WTC11 (cell line): ENCODE measurements at regions not wholly inside any gene's neighbourhood (a gene's known extent, or its start where the extent isn't known, plus 50 kb on each side); places are given as distances from the start of the nearest gene placed in this dataset.

ENCODE experiments used
- ATF1 ChIP-seq: sonication (generic); formaldehyde crosslinking; IDR thresholded peaks from 2 replicates; pipeline ENCODE4 v1.8.1; 2023; ENCODE audit warnings: mild to moderate bottlenecking, moderate library complexity, missing genetic modification reagents
- GTF2I ChIP-seq: fragments of 250-450 bp; sonication (Bioruptor Pico); conservative IDR thresholded peaks from 2 replicates; pipeline ENCODE4 v1.4.0; 2021; ENCODE audit warnings: mild to moderate bottlenecking
- MXD4 ChIP-seq: fragments of 250-450 bp; sonication (Bioruptor Pico); IDR thresholded peaks from 2 replicates; pipeline ENCODE4 v1.8.0; 2021; ENCODE audit warnings: mild to moderate bottlenecking, moderate library complexity, borderline replicate concordance
- SP1 ChIP-seq: sonication (generic); formaldehyde crosslinking; conservative IDR thresholded peaks from 2 replicates; pipeline ENCODE4 v1.8.1; 2022; ENCODE audit warnings: missing genetic modification reagents
- TF ChIP-seq, protein P1 (sequence below): fragments of 200-600 bp; IDR thresholded peaks from 2 replicates; pipeline ENCODE4 v1.8.0; 2022; ENCODE audit warnings: antibody characterized with exemption
- TF ChIP-seq, protein P2 (sequence below): sonication (generic); formaldehyde crosslinking; IDR thresholded peaks from 2 replicates; pipeline ENCODE4 v1.8.0; 2022; ENCODE audit warnings: mild to moderate bottlenecking, missing genetic modification reagents
- TF ChIP-seq, protein P3 (sequence below): sonication (generic); formaldehyde crosslinking; IDR thresholded peaks from 2 replicates; pipeline ENCODE4 v1.8.1; 2022; ENCODE audit warnings: missing genetic modification reagents, borderline replicate concordance
- TF ChIP-seq, protein P4 (sequence below): sonication (generic); formaldehyde crosslinking; IDR thresholded peaks from 2 replicates; pipeline ENCODE4 v1.8.1; 2022; ENCODE audit warnings: low read depth, mild to moderate bottlenecking, moderate library complexity, missing genetic modification reagents, borderline replicate concordance
- TF ChIP-seq, protein P5 (sequence below): sonication (generic); formaldehyde crosslinking; IDR thresholded peaks from 2 replicates; pipeline ENCODE4 v1.8.1; 2023; ENCODE audit warnings: mild to moderate bottlenecking, missing genetic modification reagents, moderate library complexity
- TF ChIP-seq, protein P6 (sequence below): sonication (generic); formaldehyde crosslinking; IDR thresholded peaks from 2 replicates; pipeline ENCODE4 v1.8.1; 2023; ENCODE audit warnings: mild to moderate bottlenecking, moderate library complexity, missing genetic modification reagents
- TF ChIP-seq, protein P7 (sequence below): sonication (generic); formaldehyde crosslinking; IDR thresholded peaks from 2 replicates; pipeline ENCODE4 v1.8.0; 2022; ENCODE audit warnings: missing genetic modification reagents

DNA sequence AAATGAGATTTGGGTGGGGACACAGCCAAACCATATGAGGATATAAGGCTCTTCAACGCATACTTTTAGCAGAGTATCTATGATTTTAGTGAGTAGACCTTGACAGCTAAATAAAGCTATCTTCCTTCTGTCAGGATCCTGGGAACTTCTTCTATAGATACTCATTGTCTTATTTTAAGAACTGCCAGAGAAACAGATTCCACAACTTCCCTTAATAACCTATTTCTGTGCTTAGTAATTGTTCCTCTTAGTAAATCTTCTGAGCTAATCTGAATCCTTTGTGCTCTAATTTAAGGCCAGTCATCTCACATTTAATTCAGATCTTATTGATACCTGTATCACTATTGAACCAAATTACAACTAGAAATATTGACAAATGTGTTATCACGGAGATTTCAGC, 64.0 kb upstream of the CEP85L start:
- TF ChIP-seq, protein P1, sequence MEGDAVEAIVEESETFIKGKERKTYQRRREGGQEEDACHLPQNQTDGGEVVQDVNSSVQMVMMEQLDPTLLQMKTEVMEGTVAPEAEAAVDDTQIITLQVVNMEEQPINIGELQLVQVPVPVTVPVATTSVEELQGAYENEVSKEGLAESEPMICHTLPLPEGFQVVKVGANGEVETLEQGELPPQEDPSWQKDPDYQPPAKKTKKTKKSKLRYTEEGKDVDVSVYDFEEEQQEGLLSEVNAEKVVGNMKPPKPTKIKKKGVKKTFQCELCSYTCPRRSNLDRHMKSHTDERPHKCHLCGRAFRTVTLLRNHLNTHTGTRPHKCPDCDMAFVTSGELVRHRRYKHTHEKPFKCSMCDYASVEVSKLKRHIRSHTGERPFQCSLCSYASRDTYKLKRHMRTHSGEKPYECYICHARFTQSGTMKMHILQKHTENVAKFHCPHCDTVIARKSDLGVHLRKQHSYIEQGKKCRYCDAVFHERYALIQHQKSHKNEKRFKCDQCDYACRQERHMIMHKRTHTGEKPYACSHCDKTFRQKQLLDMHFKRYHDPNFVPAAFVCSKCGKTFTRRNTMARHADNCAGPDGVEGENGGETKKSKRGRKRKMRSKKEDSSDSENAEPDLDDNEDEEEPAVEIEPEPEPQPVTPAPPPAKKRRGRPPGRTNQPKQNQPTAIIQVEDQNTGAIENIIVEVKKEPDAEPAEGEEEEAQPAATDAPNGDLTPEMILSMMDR: no peak
- TF ChIP-seq, protein P2, sequence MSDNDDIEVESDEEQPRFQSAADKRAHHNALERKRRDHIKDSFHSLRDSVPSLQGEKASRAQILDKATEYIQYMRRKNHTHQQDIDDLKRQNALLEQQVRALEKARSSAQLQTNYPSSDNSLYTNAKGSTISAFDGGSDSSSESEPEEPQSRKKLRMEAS: no peak
- TF ChIP-seq, protein P3, sequence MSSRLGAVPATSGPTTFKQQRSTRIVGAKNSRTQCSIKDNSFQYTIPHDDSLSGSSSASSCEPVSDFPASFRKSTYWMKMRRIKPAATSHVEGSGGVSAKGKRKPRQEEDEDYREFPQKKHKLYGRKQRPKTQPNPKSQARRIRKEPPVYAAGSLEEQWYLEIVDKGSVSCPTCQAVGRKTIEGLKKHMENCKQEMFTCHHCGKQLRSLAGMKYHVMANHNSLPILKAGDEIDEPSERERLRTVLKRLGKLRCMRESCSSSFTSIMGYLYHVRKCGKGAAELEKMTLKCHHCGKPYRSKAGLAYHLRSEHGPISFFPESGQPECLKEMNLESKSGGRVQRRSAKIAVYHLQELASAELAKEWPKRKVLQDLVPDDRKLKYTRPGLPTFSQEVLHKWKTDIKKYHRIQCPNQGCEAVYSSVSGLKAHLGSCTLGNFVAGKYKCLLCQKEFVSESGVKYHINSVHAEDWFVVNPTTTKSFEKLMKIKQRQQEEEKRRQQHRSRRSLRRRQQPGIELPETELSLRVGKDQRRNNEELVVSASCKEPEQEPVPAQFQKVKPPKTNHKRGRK (CRISPR knock-in tag): no peak
- TF ChIP-seq, protein P4, sequence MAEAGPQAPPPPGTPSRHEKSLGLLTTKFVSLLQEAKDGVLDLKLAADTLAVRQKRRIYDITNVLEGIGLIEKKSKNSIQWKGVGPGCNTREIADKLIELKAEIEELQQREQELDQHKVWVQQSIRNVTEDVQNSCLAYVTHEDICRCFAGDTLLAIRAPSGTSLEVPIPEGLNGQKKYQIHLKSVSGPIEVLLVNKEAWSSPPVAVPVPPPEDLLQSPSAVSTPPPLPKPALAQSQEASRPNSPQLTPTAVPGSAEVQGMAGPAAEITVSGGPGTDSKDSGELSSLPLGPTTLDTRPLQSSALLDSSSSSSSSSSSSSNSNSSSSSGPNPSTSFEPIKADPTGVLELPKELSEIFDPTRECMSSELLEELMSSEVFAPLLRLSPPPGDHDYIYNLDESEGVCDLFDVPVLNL (CRISPR knock-in tag): no peak
- TF ChIP-seq, protein P5, sequence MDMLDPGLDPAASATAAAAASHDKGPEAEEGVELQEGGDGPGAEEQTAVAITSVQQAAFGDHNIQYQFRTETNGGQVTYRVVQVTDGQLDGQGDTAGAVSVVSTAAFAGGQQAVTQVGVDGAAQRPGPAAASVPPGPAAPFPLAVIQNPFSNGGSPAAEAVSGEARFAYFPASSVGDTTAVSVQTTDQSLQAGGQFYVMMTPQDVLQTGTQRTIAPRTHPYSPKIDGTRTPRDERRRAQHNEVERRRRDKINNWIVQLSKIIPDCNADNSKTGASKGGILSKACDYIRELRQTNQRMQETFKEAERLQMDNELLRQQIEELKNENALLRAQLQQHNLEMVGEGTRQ (CRISPR knock-in tag): no peak
- TF ChIP-seq ATF1 (CRISPR knock-in tag): no peak
- TF ChIP-seq GTF2I: no peak
- TF ChIP-seq, protein P6, sequence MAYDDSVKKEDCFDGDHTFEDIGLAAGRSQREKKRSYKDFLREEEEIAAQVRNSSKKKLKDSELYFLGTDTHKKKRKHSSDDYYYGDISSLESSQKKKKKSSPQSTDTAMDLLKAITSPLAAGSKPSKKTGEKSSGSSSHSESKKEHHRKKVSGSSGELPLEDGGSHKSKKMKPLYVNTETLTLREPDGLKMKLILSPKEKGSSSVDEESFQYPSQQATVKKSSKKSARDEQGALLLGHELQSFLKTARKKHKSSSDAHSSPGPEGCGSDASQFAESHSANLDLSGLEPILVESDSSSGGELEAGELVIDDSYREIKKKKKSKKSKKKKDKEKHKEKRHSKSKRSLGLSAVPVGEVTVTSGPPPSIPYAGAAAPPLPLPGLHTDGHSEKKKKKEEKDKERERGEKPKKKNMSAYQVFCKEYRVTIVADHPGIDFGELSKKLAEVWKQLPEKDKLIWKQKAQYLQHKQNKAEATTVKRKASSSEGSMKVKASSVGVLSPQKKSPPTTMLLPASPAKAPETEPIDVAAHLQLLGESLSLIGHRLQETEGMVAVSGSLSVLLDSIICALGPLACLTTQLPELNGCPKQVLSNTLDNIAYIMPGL: no peak
- TF ChIP-seq, protein P7, sequence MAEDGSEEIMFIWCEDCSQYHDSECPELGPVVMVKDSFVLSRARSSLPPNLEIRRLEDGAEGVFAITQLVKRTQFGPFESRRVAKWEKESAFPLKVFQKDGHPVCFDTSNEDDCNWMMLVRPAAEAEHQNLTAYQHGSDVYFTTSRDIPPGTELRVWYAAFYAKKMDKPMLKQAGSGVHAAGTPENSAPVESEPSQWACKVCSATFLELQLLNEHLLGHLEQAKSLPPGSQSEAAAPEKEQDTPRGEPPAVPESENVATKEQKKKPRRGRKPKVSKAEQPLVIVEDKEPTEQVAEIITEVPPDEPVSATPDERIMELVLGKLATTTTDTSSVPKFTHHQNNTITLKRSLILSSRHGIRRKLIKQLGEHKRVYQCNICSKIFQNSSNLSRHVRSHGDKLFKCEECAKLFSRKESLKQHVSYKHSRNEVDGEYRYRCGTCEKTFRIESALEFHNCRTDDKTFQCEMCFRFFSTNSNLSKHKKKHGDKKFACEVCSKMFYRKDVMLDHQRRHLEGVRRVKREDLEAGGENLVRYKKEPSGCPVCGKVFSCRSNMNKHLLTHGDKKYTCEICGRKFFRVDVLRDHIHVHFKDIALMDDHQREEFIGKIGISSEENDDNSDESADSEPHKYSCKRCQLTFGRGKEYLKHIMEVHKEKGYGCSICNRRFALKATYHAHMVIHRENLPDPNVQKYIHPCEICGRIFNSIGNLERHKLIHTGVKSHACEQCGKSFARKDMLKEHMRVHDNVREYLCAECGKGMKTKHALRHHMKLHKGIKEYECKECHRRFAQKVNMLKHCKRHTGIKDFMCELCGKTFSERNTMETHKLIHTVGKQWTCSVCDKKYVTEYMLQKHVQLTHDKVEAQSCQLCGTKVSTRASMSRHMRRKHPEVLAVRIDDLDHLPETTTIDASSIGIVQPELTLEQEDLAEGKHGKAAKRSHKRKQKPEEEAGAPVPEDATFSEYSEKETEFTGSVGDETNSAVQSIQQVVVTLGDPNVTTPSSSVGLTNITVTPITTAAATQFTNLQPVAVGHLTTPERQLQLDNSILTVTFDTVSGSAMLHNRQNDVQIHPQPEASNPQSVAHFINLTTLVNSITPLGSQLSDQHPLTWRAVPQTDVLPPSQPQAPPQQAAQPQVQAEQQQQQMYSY: no peak
- no peak for TF ChIP-seq SP1 (CRISPR knock-in tag)
- TF ChIP-seq MXD4 (CRISPR knock-in tag): no peak
